ENCODE measurements at regions not wholly inside any gene's neighbourhood (a gene's known extent, or its start where the extent isn't known, plus 50 kb on each side); places are given as distances from the start of the nearest gene placed in this dataset.

GRCh38 chr5:158322620-158323019, 463.7 kb upstream of the CLINT1 start:
- DNase-seq: no peak

DNA sequence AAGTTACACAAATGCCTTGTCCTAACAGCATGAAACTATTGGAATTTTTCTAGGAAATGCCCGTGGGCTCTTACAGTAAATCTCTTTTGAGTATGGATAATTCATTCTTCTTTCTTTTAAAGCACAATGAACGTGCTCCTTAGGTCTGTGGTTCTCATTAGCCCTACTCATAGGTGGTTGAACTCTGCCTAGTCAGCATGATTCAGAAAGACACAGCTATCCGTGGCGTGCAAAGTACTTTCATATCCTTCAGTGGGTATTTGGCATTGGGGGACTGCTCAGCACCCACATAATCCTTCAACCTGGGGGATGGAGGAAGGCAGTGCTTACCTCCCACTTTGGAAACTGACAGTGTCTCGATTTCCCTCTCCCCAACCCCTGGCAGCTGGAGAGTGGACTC, 462.0 kb upstream of the CLINT1 start:
- DNase-seq: no peak

- DNase-seq: no peak
Measured at GRCh38 chr5:158320178-158320674, 461.3 kb upstream of the CLINT1 start.

DNA sequence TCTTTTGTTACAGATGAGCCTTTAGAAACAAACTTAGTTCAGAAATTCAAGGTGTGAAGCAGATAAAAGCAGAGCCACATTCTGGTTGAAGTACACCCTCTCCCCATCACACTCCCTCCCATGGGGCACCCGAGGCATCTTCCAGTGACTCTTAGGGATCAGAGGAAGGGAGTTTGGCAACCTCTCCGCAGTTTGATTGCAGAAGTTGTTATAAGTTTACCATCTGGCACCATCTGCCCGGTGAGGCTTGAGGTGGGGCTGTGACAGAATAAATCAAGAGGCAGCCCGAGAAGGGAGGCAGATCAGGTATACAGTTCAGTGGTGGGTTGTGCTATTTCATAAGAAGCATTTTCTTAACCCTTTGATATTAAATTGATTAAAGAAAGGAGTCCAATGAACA, 458.6 kb upstream of the CLINT1 start:
- no peak for DNase-seq

GRCh38 chr5:158313733-158314464, 455.0 kb upstream of the CLINT1 start:
- no peak for DNase-seq

DNA sequence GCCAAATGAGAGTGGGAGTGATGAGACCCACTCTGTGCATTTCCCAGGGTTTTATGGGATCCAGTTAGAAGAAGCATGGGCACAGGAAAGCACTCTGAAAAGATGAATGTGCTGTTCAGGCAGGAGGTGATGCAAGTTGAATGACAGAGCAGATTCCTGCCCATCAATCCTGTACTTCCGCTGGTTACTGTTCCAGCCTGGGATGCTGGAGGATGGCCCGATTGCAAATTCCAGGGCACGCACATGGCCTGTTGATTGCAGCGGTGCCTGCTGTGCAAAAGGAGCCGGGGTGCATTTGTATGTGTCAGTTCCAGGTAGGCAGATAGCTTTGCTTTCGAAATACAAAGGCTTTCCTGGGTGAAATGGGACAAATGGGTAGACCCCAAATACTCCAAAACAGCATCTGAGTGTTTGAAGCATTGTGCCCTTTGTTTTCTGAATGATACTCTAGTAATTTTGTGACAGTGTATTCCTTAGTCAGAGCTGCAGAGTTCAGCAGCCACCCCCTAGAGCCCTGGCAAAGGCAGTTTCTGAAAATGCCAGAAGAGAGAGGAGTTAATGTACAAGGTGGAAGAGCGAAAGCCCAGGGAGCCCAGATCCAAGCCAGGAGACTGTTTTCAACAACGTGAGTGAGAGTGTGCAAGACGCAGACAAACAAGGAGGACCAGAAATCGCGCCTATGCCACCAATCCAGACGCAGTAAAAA, 454.2 kb upstream of the CLINT1 start:
- DNase-seq: no peak

DNA sequence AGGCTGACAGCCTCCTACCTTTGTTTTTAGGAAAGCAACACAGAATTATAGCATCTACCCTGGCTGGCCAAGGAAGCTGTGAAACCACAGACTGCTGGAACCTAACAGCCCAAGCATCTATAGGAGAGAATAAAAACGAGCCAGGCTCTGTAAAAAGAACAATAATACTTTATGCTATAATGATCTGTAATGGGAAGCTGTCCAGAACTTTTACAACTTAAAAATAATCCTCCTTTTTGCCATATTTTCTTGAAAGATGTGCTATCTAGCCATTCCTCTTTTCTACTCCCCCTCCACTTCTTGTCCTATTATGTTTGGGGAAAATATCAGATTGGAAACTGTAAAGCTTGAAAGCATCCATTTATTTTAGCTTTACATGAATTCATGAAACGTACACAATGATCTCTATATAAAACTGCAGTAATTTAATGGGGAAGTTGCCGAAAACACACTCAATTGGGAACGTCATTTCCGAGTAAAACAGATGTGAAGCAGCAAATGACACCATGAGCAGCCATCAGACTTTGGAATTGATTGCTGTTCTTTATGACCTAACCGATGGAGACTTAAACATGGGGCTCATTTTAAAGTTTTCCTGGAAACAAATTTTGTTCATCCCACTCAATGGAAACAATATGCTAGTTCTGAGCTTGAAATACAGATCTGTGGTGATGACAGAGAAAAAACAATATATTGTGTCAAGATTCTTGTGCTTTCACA, 450.3 kb upstream of the CLINT1 start:
- DNase-seq: no peak

GRCh38 chr5:158308429-158309025, 449.6 kb upstream of the CLINT1 start:
- DNase-seq: no peak

DNA sequence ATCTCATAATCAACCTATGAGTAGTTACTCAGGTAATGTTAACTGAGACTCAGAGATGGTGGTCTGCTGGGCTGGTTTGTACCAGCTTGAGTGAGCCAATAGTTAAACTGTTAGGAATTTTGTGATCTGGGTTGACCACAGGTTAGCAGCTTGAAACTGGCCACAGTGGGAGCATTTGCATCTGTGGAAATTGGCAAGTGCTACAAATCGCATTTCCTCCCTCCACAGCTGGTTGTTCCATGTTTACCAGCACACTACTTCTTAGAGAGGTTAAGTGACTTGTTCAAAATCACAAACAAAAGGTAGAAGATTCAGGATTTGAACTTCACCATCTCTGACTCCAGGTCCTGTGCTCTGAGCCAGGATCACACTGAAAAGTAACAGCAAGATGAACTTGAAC, 446.9 kb upstream of the CLINT1 start:
- no peak for DNase-seq

DNA sequence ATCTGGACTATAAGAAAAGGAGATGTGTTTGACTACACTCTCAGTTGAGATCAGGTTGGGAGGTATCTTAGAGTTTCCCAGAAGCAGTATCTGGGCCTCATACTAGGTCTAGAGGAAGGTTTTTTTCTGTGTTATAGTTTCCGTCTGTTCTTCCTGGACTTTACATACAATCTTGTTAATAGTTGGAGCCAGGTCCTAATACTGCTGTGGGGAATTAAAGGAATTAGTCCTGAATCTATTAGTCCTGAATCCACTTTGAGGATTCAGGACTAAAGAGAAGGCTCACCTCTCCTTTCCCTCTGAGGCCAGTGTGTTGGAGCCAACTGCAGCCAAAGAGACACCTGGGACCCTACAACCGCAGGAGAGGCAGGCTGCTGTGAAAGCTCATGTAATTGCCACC, 445.7 kb upstream of the CLINT1 start:
- DNase-seq: no peak

DNA sequence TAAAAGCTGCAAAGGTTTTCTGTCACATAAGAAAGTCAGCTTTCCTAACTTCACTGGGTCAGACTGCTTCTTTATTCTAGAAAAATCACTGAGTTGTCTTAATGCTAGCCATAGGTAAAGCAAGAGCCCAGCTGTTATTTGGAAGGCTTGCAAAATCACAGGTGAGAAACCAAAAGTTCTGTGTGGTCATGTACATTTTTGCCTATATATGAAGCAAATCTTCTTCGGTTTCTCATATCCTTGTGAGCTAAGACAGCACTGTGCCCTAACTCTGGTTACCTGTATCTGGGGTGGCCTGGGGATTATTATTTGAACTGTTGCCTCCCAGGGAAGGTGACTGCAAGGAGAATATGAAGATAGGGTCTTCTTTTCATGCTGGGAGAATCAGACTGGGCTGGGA, 444.9 kb upstream of the CLINT1 start:
- DNase-seq: no peak

GRCh38 chr5:158303275-158303674, 444.3 kb upstream of the CLINT1 start:
- DNase-seq: no peak

GRCh38 chr5:158302029-158302428, 443.1 kb upstream of the CLINT1 start:
- no peak for DNase-seq

GRCh38 chr5:158301186-158301585, 442.2 kb upstream of the CLINT1 start:
- DNase-seq: no peak

DNA sequence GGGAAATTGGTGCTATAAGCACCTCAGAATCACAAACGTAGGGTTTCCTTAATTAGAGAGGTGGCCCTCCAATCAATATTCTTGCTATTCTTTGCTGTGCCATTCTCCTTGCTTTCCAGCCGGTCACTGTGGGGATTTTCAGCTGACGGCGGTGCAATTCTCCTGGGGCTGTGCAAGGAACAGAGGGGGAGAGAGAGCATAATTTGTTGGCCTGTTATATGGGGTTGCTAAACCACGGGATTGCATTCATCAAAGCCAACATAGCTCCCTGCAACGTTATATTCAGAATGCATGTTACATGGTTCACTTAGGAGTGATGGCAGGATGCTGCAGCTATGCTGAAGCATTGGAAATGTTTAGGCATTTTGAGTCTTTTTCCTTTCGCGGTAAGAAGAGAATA, 441.3 kb upstream of the CLINT1 start:
- DNase-seq: no peak

GRCh38 chr5:158297002-158297527, 438.1 kb upstream of the CLINT1 start:
- DNase-seq: no peak

GRCh38 chr5:158294701-158295100, 435.8 kb upstream of the CLINT1 start:
- no peak for DNase-seq

GRCh38 chr5:158292981-158293380, 434.0 kb upstream of the CLINT1 start:
- no peak for DNase-seq

DNA sequence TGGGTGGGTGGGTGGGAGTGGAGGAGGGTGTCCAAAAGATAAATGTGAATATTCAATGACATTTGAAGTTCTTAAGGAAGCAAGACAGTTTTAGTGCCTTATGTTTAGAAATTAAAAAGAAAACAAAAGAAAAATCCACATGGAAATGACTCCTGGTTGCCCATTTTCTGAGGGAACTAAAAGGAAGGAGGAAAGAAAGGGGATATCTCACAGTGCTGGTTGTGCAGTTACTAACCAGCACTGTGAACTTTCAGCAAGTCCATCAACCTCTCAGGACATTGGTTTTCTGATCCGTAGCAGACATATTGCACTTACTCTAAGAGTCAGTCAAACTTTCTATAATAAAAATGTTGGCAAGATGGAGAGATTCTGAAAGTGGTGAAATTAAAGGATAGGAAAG, 431.0 kb upstream of the CLINT1 start:
- no peak for DNase-seq

GRCh38 chr5:158288272-158288657, 429.3 kb upstream of the CLINT1 start:
- no peak for DNase-seq

- DNase-seq: no peak
Measured at GRCh38 chr5:158287643-158288271, 428.8 kb upstream of the CLINT1 start.

- DNase-seq: no peak
Measured at GRCh38 chr5:158286827-158287226, 427.9 kb upstream of the CLINT1 start.

DNA sequence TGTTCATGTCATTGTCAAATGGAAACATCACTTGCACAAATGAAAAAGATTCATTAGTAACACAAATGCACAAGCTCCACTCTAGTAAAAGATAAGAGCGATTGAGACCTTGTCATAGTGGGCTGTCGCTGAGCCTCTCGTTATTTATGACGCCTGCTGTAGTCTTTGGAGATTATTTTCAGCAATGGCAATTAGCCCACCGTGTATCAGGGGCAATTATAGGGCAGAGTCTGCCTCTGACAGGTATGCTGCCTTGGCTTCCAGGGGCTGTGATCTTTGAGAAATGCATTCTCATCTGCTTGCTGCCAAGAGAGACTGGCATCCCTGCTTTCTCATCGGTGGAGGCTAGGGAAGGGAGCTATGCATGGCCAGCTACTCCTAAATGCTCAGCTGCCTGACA, 426.8 kb upstream of the CLINT1 start:
- DNase-seq: no peak
